ENCODE measurements at regions not wholly inside any gene's neighbourhood (a gene's known extent, or its start where the extent isn't known, plus 50 kb on each side); places are given as distances from the start of the nearest gene placed in this dataset.

- TF ChIP-seq CTCF (tag by site-specific recombination; IDR thresholded peaks at IDR 0.05) = no peak
- TF ChIP-seq ZNF558 (tag by site-specific recombination; IDR thresholded peaks at IDR 0.05) = no peak
- no peak for TF ChIP-seq GLI4 (tag by site-specific recombination; IDR thresholded peaks at IDR 0.05)
Observed at GRCh38 chr5:97364731-97365130, 181.7 kb upstream of the RIOK2 start.
